ENCODE measurements at regions not wholly inside any gene's neighbourhood (a gene's known extent, or its start where the extent isn't known, plus 50 kb on each side); places are given as distances from the start of the nearest gene placed in this dataset.

DNA sequence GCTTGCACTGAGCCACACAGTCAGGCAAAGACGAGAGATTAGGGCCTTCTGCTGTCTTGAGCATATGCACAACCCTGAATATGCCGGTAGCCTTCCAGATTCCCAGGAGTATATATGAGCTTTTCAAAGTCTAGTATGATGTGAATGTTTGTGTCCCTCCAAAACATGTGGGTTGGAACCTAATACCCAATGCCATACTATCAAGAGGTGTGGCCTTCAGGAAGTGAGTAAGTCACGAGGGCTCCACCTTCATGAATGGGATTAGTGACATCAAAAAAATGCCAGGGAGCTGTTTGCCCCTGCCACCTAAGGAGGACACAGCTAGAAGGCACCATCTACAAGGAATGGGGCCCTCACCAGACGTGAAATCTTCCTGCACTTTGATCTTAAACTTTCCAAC is 105.2 kb downstream of the CH25H start:
- no peak for TF ChIP-seq POLR2AphosphoS5 (IDR thresholded peaks at IDR 0.05; ENCODE audit: low read depth, low read length)
- TF ChIP-seq FOXP2 (optimal IDR thresholded peaks at IDR 0.05; ENCODE audit: borderline replicate concordance, extremely low read depth, extremely low read length, insufficient read depth) = no peak

- TF ChIP-seq, protein P1, sequence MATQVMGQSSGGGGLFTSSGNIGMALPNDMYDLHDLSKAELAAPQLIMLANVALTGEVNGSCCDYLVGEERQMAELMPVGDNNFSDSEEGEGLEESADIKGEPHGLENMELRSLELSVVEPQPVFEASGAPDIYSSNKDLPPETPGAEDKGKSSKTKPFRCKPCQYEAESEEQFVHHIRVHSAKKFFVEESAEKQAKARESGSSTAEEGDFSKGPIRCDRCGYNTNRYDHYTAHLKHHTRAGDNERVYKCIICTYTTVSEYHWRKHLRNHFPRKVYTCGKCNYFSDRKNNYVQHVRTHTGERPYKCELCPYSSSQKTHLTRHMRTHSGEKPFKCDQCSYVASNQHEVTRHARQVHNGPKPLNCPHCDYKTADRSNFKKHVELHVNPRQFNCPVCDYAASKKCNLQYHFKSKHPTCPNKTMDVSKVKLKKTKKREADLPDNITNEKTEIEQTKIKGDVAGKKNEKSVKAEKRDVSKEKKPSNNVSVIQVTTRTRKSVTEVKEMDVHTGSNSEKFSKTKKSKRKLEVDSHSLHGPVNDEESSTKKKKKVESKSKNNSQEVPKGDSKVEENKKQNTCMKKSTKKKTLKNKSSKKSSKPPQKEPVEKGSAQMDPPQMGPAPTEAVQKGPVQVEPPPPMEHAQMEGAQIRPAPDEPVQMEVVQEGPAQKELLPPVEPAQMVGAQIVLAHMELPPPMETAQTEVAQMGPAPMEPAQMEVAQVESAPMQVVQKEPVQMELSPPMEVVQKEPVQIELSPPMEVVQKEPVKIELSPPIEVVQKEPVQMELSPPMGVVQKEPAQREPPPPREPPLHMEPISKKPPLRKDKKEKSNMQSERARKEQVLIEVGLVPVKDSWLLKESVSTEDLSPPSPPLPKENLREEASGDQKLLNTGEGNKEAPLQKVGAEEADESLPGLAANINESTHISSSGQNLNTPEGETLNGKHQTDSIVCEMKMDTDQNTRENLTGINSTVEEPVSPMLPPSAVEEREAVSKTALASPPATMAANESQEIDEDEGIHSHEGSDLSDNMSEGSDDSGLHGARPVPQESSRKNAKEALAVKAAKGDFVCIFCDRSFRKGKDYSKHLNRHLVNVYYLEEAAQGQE (IDR thresholded peaks at IDR 0.05; ENCODE audit: insufficient read depth in 1 of 2, low read depth in 2 of 2, low read length in 2 of 2) = no peak
- TF ChIP-seq SIN3A (IDR thresholded peaks at IDR 0.05; ENCODE audit: borderline replicate concordance, insufficient read depth, low read length) = no peak
- TF ChIP-seq FOXP2 (optimal IDR thresholded peaks at IDR 0.05; ENCODE audit: borderline replicate concordance, extremely low read depth, extremely low read length, insufficient read depth) = no peak
- no peak for TF ChIP-seq POLR2AphosphoS5 (IDR thresholded peaks at IDR 0.05; ENCODE audit: low read depth, low read length)
- TF ChIP-seq TAF1 (IDR thresholded peaks at IDR 0.05; ENCODE audit: borderline replicate concordance, insufficient read depth, low read length) = no peak
Measured at GRCh38 chr10:89100680-89101079, 106.4 kb downstream of the CH25H start.

GRCh38 chr10:89097226-89097625 is 106.6 kb downstream of the FAS start:
- TF ChIP-seq, protein P1 (IDR thresholded peaks at IDR 0.05; ENCODE audit: insufficient read depth in 1 of 2, low read depth in 2 of 2, low read length in 2 of 2) = no peak
- TF ChIP-seq POLR2AphosphoS5 (IDR thresholded peaks at IDR 0.05; ENCODE audit: low read depth, low read length) (no peak), FOXP2 (optimal IDR thresholded peaks at IDR 0.05; ENCODE audit: borderline replicate concordance, extremely low read depth, extremely low read length, insufficient read depth) (no peak), SIN3A (IDR thresholded peaks at IDR 0.05; ENCODE audit: borderline replicate concordance, insufficient read depth, low read length) (no peak), TAF1 (IDR thresholded peaks at IDR 0.05; ENCODE audit: borderline replicate concordance, insufficient read depth, low read length) (no peak)

GRCh38 chr10:89095701-89096391 is 105.2 kb downstream of the FAS start:
- TF ChIP-seq FOXP2 (optimal IDR thresholded peaks at IDR 0.05; ENCODE audit: borderline replicate concordance, extremely low read depth, extremely low read length, insufficient read depth) (no peak), POLR2AphosphoS5 (IDR thresholded peaks at IDR 0.05; ENCODE audit: low read depth, low read length) (no peak), TAF1 (IDR thresholded peaks at IDR 0.05; ENCODE audit: borderline replicate concordance, insufficient read depth, low read length) (no peak), SIN3A (IDR thresholded peaks at IDR 0.05; ENCODE audit: borderline replicate concordance, insufficient read depth, low read length) (no peak)
- TF ChIP-seq, protein P1 (IDR thresholded peaks at IDR 0.05; ENCODE audit: insufficient read depth in 1 of 2, low read depth in 2 of 2, low read length in 2 of 2) = no peak

GRCh38 chr10:89093728-89094127 is 103.1 kb downstream of the FAS start:
- TF ChIP-seq, protein P1 (IDR thresholded peaks at IDR 0.05; ENCODE audit: insufficient read depth in 1 of 2, low read depth in 2 of 2, low read length in 2 of 2) = no peak
- TF ChIP-seq TAF1 (IDR thresholded peaks at IDR 0.05; ENCODE audit: borderline replicate concordance, insufficient read depth, low read length) = no peak
- no peak for TF ChIP-seq SIN3A (IDR thresholded peaks at IDR 0.05; ENCODE audit: borderline replicate concordance, insufficient read depth, low read length)
- TF ChIP-seq FOXP2 (optimal IDR thresholded peaks at IDR 0.05; ENCODE audit: borderline replicate concordance, extremely low read depth, extremely low read length, insufficient read depth) = no peak
- TF ChIP-seq POLR2AphosphoS5 (IDR thresholded peaks at IDR 0.05; ENCODE audit: low read depth, low read length) = no peak

Data from PFSK-1 (cell line).